ENCODE measurements at regions not wholly inside any gene's neighbourhood (a gene's known extent, or its start where the extent isn't known, plus 50 kb on each side); places are given as distances from the start of the nearest gene placed in this dataset.

DNA sequence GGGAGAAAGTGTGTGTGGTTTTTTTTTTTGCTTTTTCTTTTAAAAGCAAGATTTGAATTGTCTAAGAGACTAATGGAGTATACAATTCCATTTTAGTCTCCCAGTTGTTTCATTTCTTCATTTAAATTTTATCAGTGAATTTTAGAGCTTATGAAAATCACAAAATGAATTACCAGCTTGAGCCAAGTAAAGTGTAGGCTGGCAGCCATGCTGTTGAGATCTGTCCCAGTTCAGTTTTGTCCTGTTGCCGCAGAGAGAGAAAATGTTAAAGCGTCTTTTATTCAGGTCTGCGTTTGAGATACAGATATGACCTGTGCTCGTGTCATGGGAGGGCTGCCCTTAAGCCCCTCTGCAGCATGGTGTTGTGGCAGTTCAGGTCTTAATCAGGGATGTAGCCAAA lies 256.5 kb downstream of the IPO8 start:
- 75% methylated on average over 4 of the region's 4 CpGs for WGBS
- TF ChIP-seq POLR2AphosphoS5 (IDR thresholded peaks at IDR 0.05) (no peak), EP300 (IDR thresholded peaks at IDR 0.05) (no peak), POLR2A (IDR thresholded peaks at IDR 0.05) (no peak)
- TF ChIP-seq, protein P1, sequence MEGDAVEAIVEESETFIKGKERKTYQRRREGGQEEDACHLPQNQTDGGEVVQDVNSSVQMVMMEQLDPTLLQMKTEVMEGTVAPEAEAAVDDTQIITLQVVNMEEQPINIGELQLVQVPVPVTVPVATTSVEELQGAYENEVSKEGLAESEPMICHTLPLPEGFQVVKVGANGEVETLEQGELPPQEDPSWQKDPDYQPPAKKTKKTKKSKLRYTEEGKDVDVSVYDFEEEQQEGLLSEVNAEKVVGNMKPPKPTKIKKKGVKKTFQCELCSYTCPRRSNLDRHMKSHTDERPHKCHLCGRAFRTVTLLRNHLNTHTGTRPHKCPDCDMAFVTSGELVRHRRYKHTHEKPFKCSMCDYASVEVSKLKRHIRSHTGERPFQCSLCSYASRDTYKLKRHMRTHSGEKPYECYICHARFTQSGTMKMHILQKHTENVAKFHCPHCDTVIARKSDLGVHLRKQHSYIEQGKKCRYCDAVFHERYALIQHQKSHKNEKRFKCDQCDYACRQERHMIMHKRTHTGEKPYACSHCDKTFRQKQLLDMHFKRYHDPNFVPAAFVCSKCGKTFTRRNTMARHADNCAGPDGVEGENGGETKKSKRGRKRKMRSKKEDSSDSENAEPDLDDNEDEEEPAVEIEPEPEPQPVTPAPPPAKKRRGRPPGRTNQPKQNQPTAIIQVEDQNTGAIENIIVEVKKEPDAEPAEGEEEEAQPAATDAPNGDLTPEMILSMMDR (IDR thresholded peaks at IDR 0.05) = no peak
- Histone ChIP-seq H3K27me3 (no peaks in the 10 kb centered on the region), H3K4me3 (no peak overlapping the region), H3K9me3 (no peaks in the 10 kb centered on the region), H3K36me3 (no peaks in the 10 kb centered on the region), H3K27ac (no peak overlapping the region), H3K4me1 (no peaks in the 10 kb centered on the region)
- DNase-seq (ENCODE audit: low spot score in 2 of 2) = no peak

DNA sequence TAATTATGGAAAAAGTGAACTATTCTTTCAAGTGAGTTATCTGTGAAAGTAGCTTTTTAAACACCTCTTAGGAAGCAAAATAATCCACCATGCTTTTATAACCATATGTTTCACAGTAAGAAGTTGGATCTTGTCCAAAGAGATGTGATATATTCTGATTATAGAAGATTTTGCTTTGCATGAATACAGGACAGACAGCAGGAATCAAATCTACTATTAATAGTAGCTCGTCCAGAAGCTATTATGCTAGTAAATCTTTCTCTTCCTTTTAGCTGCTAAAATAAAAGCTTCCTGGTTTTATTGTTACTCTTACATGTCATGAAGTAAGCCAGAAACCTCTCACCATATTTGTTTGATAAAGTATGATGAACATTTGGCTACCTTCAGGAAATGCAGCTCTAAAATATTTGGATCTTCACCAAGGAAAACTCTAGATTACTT lies 257.0 kb downstream of the IPO8 start:
- TF ChIP-seq, protein P1 (IDR thresholded peaks at IDR 0.05) = no peak
- no peak for TF ChIP-seq POLR2A (IDR thresholded peaks at IDR 0.05)
- TF ChIP-seq POLR2AphosphoS5 (IDR thresholded peaks at IDR 0.05) = no peak
- TF ChIP-seq EP300 (IDR thresholded peaks at IDR 0.05) = no peak
- WGBS = 47% methylated on average over 1 of the region's 1 CpG
- no peak overlapping the region for H3K4me3 ChIP-seq
- no peaks in the 10 kb centered on the region for H3K27me3 ChIP-seq
- no peaks in the 10 kb centered on the region for H3K9me3 ChIP-seq
- no peak overlapping the region for H3K27ac ChIP-seq
- no peaks in the 10 kb centered on the region for H3K4me1 ChIP-seq
- no peaks in the 10 kb centered on the region for H3K36me3 ChIP-seq
- no peak for DNase-seq (ENCODE audit: low spot score in 2 of 2)

DNA sequence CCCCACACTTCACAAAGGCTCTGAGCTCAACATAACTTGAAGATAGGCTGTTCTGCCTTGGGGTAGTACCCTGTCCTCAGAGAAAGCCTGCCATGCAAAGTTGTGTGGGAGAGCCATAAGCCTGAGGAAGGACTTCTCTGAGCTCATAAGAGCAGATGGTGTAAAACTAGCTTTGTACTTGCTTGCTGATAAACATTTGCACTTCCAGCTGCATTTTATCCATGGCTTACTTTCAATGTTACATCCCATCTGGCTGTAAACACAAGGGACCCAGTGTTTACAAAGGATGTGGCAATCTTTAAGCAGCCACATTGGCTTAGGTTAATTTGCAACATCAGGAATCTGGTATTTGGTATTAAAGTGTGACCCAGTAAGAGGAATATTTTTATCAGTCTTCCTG lies 258.1 kb downstream of the IPO8 start:
- no peaks in the 10 kb centered on the region for H3K27me3 ChIP-seq
- H3K9me3 ChIP-seq = no peaks in the 10 kb centered on the region
- no peak overlapping the region for H3K4me3 ChIP-seq
- DNase-seq (ENCODE audit: low spot score in 2 of 2) = no peak
- TF ChIP-seq POLR2AphosphoS5 (IDR thresholded peaks at IDR 0.05) (peak in 1 of 3 donors; percentile 25), EP300 (IDR thresholded peaks at IDR 0.05) (no peak)
- H3K4me1 ChIP-seq = no peaks in the 10 kb centered on the region
- no peak overlapping the region for H3K27ac ChIP-seq
- no peaks in the 10 kb centered on the region for H3K36me3 ChIP-seq

DNA sequence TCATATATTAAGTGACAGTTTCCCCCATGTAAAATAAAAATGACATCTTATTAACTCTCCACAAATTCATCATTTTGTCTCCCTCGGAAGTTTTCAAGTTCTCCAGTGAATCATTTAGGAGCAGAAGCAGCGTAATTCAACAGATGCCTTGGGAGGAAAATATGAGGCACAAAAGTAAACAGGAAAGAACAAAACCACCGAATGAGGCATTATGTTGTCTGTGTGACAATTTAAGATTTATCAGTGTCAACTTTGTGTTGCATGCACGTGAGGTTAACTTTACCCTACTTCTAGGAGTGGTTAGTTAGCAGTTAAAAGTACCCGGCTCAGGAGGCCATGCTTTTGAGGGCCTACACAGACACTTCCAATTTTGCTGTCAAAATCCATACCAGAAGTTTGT lies 258.6 kb downstream of the IPO8 start:
- no peak overlapping the region for H3K4me3 ChIP-seq
- 57% methylated on average over 5 of the region's 5 CpGs for WGBS
- H3K27ac ChIP-seq = no peak overlapping the region

DNA sequence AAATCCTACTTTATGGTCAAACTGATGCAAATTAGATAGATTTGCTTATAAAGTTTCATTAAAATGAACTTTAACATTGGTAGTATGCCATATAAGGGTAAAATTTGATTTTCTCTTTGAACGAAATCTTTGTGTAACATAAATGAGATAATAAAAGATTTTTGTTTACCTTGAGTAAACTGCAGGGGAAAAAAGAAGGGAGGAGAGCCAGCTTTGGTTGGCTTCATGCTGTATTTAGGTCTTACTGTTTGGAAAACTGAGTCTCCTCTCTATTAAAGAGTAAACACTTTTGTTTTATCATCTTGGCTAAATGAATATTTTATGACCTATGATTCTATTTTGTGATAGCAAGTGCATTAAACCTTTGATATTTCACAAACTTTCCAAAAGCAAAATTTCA lies 267.6 kb downstream of the IPO8 start:
- no peak for DNase-seq (ENCODE audit: low spot score in 2 of 2)
- Histone ChIP-seq H3K27ac (no peak overlapping the region), H3K4me1 (no peaks in the 10 kb centered on the region), H3K27me3 (no peaks in the 10 kb centered on the region), H3K36me3 (no peaks in the 10 kb centered on the region), H3K9me3 (no peaks in the 10 kb centered on the region), H3K4me3 (no peak overlapping the region)
- TF ChIP-seq EP300 (IDR thresholded peaks at IDR 0.05) (no peak), POLR2AphosphoS5 (IDR thresholded peaks at IDR 0.05) (no peak), POLR2A (IDR thresholded peaks at IDR 0.05) (no peak)
- TF ChIP-seq, protein P1 (IDR thresholded peaks at IDR 0.05) = no peak
- WGBS = 79% methylated on average over 1 of the region's 1 CpG

More for the DNA sequence above, 258.6 kb downstream of the IPO8 start:
- Histone ChIP-seq H3K36me3 (no peaks in the 10 kb centered on the region), H3K4me1 (no peaks in the 10 kb centered on the region), H3K27me3 (no peaks in the 10 kb centered on the region), H3K9me3 (no peaks in the 10 kb centered on the region)
- TF ChIP-seq POLR2AphosphoS5 (IDR thresholded peaks at IDR 0.05) = no peak
- TF ChIP-seq EP300 (IDR thresholded peaks at IDR 0.05) = no peak
- no peak for TF ChIP-seq POLR2A (IDR thresholded peaks at IDR 0.05)
- TF ChIP-seq, protein P1 (IDR thresholded peaks at IDR 0.05) = no peak
- DNase-seq (ENCODE audit: low spot score in 2 of 2) = no peak

DNA sequence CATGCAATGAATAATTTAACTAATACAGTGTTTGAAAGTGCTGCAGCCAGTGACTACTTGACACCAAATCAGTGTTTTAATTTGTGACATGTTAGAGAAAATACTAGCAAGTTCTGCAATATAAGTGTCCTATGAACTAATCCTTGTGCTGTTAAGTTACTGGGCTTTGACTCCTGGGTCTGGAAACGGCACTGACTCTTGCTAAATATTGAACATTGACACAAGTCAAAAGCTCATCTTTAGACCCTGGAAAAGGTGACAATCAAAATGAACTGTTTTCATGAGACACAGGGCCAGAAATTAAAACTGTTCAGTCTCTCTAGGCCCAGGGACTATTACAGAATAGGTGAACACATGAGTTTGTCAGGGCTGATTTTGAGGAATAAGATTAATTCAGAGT lies 268.1 kb downstream of the IPO8 start:
- DNase-seq (ENCODE audit: low spot score in 2 of 2) = no peak
- WGBS = 77% methylated on average over 1 of the region's 1 CpG
- H3K4me3 ChIP-seq = no peak overlapping the region
- no peaks in the 10 kb centered on the region for H3K27me3 ChIP-seq
- H3K36me3 ChIP-seq = no peaks in the 10 kb centered on the region
- H3K27ac ChIP-seq = no peak overlapping the region
- TF ChIP-seq EP300 (IDR thresholded peaks at IDR 0.05) = no peak
- no peak for TF ChIP-seq POLR2A (IDR thresholded peaks at IDR 0.05)
- TF ChIP-seq, protein P1 (IDR thresholded peaks at IDR 0.05) = no peak
- no peak for TF ChIP-seq POLR2AphosphoS5 (IDR thresholded peaks at IDR 0.05)
- H3K4me1 ChIP-seq = no peaks in the 10 kb centered on the region
- H3K9me3 ChIP-seq = no peaks in the 10 kb centered on the region

Measured in suprapubic skin (tissue), 4 donors.